ENCODE measurements at regions not wholly inside any gene's neighbourhood (a gene's known extent, or its start where the extent isn't known, plus 50 kb on each side); places are given as distances from the start of the nearest gene placed in this dataset.

GRCh38 chr1:95991787-95992520 is 729.6 kb upstream of the PTBP2 start:
- in situ Hi-C loops (cut with MboI; ENCODE audit: low pct_unique_long_range_greater_than_20kb, low sequenced_read_pairs, unreplicated experiment) = no loop called here
- no peak for TF ChIP-seq CTCF (IDR thresholded peaks at IDR 0.05; ENCODE audit: extremely low read depth, insufficient read depth, missing control alignments)
- no peak for DNase-seq (ENCODE audit: low spot score)

GRCh38 chr1:95994643-95995042 is 726.9 kb upstream of the PTBP2 start:
- no peak for DNase-seq (ENCODE audit: low spot score)
- no peak for TF ChIP-seq CTCF (IDR thresholded peaks at IDR 0.05; ENCODE audit: extremely low read depth, insufficient read depth, missing control alignments)
- in situ Hi-C loops (cut with MboI; ENCODE audit: low pct_unique_long_range_greater_than_20kb, low sequenced_read_pairs, unreplicated experiment) = no loop called here

- in situ Hi-C loops (cut with MboI; ENCODE audit: low pct_unique_long_range_greater_than_20kb, low sequenced_read_pairs, unreplicated experiment) = no loop called here
- TF ChIP-seq CTCF (IDR thresholded peaks at IDR 0.05; ENCODE audit: extremely low read depth, insufficient read depth, missing control alignments) = no peak
- no peak for DNase-seq (ENCODE audit: low spot score)
Observed at GRCh38 chr1:96002201-96002600, 719.4 kb upstream of the PTBP2 start.

- TF ChIP-seq CTCF (IDR thresholded peaks at IDR 0.05; ENCODE audit: extremely low read depth, insufficient read depth, missing control alignments) = no peak
- no peak for DNase-seq (ENCODE audit: low spot score)
- in situ Hi-C loops (cut with MboI; ENCODE audit: low pct_unique_long_range_greater_than_20kb, low sequenced_read_pairs, unreplicated experiment) = no loop called here
Observed at GRCh38 chr1:96002969-96003964, 718.3 kb upstream of the PTBP2 start.

- in situ Hi-C loops (cut with MboI; ENCODE audit: low pct_unique_long_range_greater_than_20kb, low sequenced_read_pairs, unreplicated experiment) = no loop called here
- no peak for DNase-seq (ENCODE audit: low spot score)
- no peak for TF ChIP-seq CTCF (IDR thresholded peaks at IDR 0.05; ENCODE audit: extremely low read depth, insufficient read depth, missing control alignments)
Observed at GRCh38 chr1:96009831-96010434, 711.7 kb upstream of the PTBP2 start.

GRCh38 chr1:96011606-96012005 is 710.0 kb upstream of the PTBP2 start:
- TF ChIP-seq CTCF (IDR thresholded peaks at IDR 0.05; ENCODE audit: extremely low read depth, insufficient read depth, missing control alignments) = no peak
- no peak for DNase-seq (ENCODE audit: low spot score)
- in situ Hi-C loops (cut with MboI; ENCODE audit: low pct_unique_long_range_greater_than_20kb, low sequenced_read_pairs, unreplicated experiment) = no loop called here
